MM.1S (cell line): ENCODE measurements at regions not wholly inside any gene's neighbourhood (a gene's known extent, or its start where the extent isn't known, plus 50 kb on each side); places are given as distances from the start of the nearest gene placed in this dataset.

Source experiments
- CTCF ChIP-seq: fragments of 300-600 bp; sonication (generic); IDR thresholded peaks from 2 replicates; pipeline ENCODE4 v1.5.1; 2016; ENCODE audit warnings: antibody characterized with exemption, low read length, mixed read lengths
- EZH2 ChIP-seq: fragments of 300-600 bp; sonication (generic); optimal IDR thresholded peaks from 2 replicates; pipeline ENCODE3; 2017; ENCODE audit warnings: low read depth, mild to moderate bottlenecking, antibody characterized with exemption, low read length, mixed read lengths
- EZH2phosphoT487 ChIP-seq: fragments of 300-600 bp; sonication (generic); IDR thresholded peaks from 2 replicates; pipeline ENCODE4 v1.6.1; 2018; ENCODE audit warnings: antibody characterized with exemption, low read length

GRCh38 chr2:184031402-184032147, 566.8 kb upstream of the ZNF804A start:
- no peak for TF ChIP-seq CTCF
- no peak for TF ChIP-seq EZH2phosphoT487
- TF ChIP-seq EZH2 = no peak
